GM23338 (cell line): ENCODE measurements at regions not wholly inside any gene's neighbourhood (a gene's known extent, or its start where the extent isn't known, plus 50 kb on each side); places are given as distances from the start of the nearest gene placed in this dataset.

ENCODE experiments used
- ATAC-seq: fragments of 200-7000 bp; cut with Tn5 transposase; 3 replicates; pipeline ENCODE4 v1.9.1; 2020
- DNase-seq: peaks from one replicate; pipeline ENCODE4 v3.0.0-alpha.2; 2015; ENCODE audit warnings: low spot score
- H2AFZ ChIP-seq: fragments of 200-600 bp; sonication (generic); 2 replicates; pipeline ENCODE4 v1.8.0; 2016; ENCODE audit warnings: antibody characterized with exemption, mild to moderate bottlenecking, moderate library complexity
- H3F3A ChIP-seq: fragments of 200-600 bp; sonication (generic); replicated peaks from 2 replicates; pipeline ENCODE4 v1.8.0; 2017; ENCODE audit warnings: antibody characterized with exemption, mixed run types, low read depth
- H3K27ac ChIP-seq: fragments of 200-600 bp; sonication (generic); 2 replicates; pipeline ENCODE4 v1.6.1; 2016; ENCODE audit warnings: low read depth
- H3K27me3 ChIP-seq: fragments of 200-600 bp; sonication (generic); 2 replicates; pipeline ENCODE4 v1.8.0; 2016; ENCODE audit warnings: mild to moderate bottlenecking, mixed run types, moderate library complexity; ENCODE audit not compliant: insufficient read depth
- H3K36me3 ChIP-seq: fragments of 200-600 bp; sonication (generic); 2 replicates; pipeline ENCODE4 v1.8.0; 2016; ENCODE audit warnings: mild to moderate bottlenecking; ENCODE audit not compliant: insufficient read depth
- H3K4me1 ChIP-seq: fragments of 200-600 bp; sonication (generic); 2 replicates; pipeline ENCODE4 v1.8.0; 2016; ENCODE audit warnings: mild to moderate bottlenecking, moderate library complexity; ENCODE audit not compliant: insufficient read depth
- H3K4me2 ChIP-seq: fragments of 200-600 bp; sonication (generic); 2 replicates; pipeline ENCODE4 v1.7.1; 2017; ENCODE audit warnings: mixed run types
- H3K4me3 ChIP-seq: fragments of 200-600 bp; sonication (generic); 2 replicates; pipeline ENCODE4 v1.6.1; 2016; ENCODE audit warnings: mixed run types
- H3K79me2 ChIP-seq: fragments of 200-600 bp; sonication (generic); replicated peaks from 2 replicates; pipeline ENCODE4 v1.8.0; 2017; ENCODE audit warnings: mild to moderate bottlenecking; ENCODE audit not compliant: insufficient read depth
- H3K9me2 ChIP-seq: fragments of 200-600 bp; sonication (generic); 2 replicates; pipeline ENCODE4 v1.8.0; 2017; ENCODE audit not compliant: insufficient read depth
- H4K20me1 ChIP-seq: fragments of 200-600 bp; sonication (generic); replicated peaks from 2 replicates; pipeline ENCODE4 v1.8.0; 2017; ENCODE audit warnings: mild to moderate bottlenecking; ENCODE audit not compliant: insufficient read depth
- H3K27ac Mint-ChIP-seq: 2 replicates; pipeline ENCODE4 v1.8.0; 2020; ENCODE audit warnings: inconsistent platforms, mild to moderate bottlenecking, moderate library complexity, mixed read lengths
- H3K27me3 Mint-ChIP-seq: 3 replicates; pipeline ENCODE4 v1.8.0; 2022; ENCODE audit warnings: low read depth, mild to moderate bottlenecking, moderate library complexity, mixed read lengths, inconsistent platforms; ENCODE audit not compliant: insufficient read depth, poor library complexity
- H3K36me3 Mint-ChIP-seq: 3 replicates; pipeline ENCODE4 v1.8.0; 2021; ENCODE audit warnings: low read depth, mild to moderate bottlenecking, inconsistent platforms, moderate library complexity, mixed read lengths
- H3K4me1 Mint-ChIP-seq: 3 replicates; pipeline ENCODE4 v1.8.0; 2020; ENCODE audit warnings: mild to moderate bottlenecking, inconsistent platforms, mixed read lengths
- H3K4me3 Mint-ChIP-seq: 3 replicates; pipeline ENCODE4 v1.8.0; 2021; ENCODE audit warnings: moderate library complexity, mild to moderate bottlenecking, inconsistent platforms, mixed read lengths
- H3K9me3 Mint-ChIP-seq: 3 replicates; pipeline ENCODE4 v1.8.0; 2020; ENCODE audit warnings: moderate library complexity, mild to moderate bottlenecking, inconsistent platforms, mixed read lengths
- EZH2 ChIP-seq: fragments of 200-600 bp; sonication (generic); IDR thresholded peaks from one replicate; pipeline ENCODE4 v1.8.0; 2017; ENCODE audit warnings: antibody characterized with exemption, mild to moderate bottlenecking, low read depth; ENCODE audit not compliant: unreplicated experiment
- POLR2AphosphoS5 ChIP-seq: IDR thresholded peaks from 2 replicates; pipeline ENCODE4 v1.6.1; 2016; ENCODE audit warnings: antibody characterized with exemption, low read depth
- STAT1 ChIP-seq: IDR thresholded peaks from one replicate; pipeline ENCODE4 v1.6.1; 2016; ENCODE audit warnings: antibody characterized with exemption; ENCODE audit not compliant: unreplicated experiment
- TF ChIP-seq, protein P1 (sequence below): IDR thresholded peaks from one replicate; pipeline ENCODE4 v1.6.1; 2018; ENCODE audit warnings: antibody characterized with exemption; ENCODE audit not compliant: unreplicated experiment
- TF ChIP-seq, protein P2 (sequence below): IDR thresholded peaks from 2 replicates; pipeline ENCODE4 v1.6.1; 2016; ENCODE audit warnings: antibody characterized with exemption

GRCh38 chr7:25762511-25763462 lies 389.2 kb upstream of the NFE2L3 start (continued):
- TF ChIP-seq, protein P1, sequence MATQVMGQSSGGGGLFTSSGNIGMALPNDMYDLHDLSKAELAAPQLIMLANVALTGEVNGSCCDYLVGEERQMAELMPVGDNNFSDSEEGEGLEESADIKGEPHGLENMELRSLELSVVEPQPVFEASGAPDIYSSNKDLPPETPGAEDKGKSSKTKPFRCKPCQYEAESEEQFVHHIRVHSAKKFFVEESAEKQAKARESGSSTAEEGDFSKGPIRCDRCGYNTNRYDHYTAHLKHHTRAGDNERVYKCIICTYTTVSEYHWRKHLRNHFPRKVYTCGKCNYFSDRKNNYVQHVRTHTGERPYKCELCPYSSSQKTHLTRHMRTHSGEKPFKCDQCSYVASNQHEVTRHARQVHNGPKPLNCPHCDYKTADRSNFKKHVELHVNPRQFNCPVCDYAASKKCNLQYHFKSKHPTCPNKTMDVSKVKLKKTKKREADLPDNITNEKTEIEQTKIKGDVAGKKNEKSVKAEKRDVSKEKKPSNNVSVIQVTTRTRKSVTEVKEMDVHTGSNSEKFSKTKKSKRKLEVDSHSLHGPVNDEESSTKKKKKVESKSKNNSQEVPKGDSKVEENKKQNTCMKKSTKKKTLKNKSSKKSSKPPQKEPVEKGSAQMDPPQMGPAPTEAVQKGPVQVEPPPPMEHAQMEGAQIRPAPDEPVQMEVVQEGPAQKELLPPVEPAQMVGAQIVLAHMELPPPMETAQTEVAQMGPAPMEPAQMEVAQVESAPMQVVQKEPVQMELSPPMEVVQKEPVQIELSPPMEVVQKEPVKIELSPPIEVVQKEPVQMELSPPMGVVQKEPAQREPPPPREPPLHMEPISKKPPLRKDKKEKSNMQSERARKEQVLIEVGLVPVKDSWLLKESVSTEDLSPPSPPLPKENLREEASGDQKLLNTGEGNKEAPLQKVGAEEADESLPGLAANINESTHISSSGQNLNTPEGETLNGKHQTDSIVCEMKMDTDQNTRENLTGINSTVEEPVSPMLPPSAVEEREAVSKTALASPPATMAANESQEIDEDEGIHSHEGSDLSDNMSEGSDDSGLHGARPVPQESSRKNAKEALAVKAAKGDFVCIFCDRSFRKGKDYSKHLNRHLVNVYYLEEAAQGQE = no peak
- TF ChIP-seq POLR2AphosphoS5 = no peak
- no peak for TF ChIP-seq STAT1
- TF ChIP-seq, protein P2, sequence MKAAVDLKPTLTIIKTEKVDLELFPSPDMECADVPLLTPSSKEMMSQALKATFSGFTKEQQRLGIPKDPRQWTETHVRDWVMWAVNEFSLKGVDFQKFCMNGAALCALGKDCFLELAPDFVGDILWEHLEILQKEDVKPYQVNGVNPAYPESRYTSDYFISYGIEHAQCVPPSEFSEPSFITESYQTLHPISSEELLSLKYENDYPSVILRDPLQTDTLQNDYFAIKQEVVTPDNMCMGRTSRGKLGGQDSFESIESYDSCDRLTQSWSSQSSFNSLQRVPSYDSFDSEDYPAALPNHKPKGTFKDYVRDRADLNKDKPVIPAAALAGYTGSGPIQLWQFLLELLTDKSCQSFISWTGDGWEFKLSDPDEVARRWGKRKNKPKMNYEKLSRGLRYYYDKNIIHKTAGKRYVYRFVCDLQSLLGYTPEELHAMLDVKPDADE = no peak

DNA sequence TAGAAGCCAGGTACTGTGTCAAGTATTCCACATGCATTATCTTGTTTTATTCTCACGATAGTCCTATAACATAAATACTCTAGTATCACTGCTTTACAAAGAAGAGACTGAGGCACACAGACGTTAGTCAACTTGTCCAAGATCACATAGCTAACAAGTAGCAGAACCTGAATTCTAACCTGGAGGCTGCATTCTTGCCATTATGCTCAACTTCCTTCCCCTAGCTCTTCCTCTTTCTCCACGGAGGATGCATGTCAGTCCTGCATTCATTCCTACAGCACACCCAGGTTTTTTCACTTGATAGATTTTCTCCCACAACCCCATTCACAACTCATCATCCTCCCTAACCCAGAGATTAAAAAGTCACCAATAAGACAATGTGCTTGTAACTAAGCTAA lies 388.5 kb upstream of the NFE2L3 start:
- Histone ChIP-seq H3K4me3 (no peak overlapping the region), H3K4me2 (no peak overlapping the region), H3K36me3 (no peaks in the 10 kb centered on the region), H2AFZ (no peak overlapping the region), H3K4me1 (peaks cover 21% of the 10 kb centered on the region), H3F3A (no peaks in the 10 kb centered on the region), H3K9me2 (peaks cover 5% of the 10 kb centered on the region; the same call in 1 of the 2 replicates), H4K20me1 (no peaks in the 10 kb centered on the region), H3K27me3 (no peaks in the 10 kb centered on the region), H3K27ac (no peak overlapping the region), H3K79me2 (no peaks in the 10 kb centered on the region)
- 0 out of 3 replicates have a peak, but pooled peaks cover 2% of the 10 kb centered on the region for H3K36me3 Mint-ChIP-seq
- H3K27me3 Mint-ChIP-seq = no peaks in the 10 kb centered on the region
- DNase-seq (no peak), ATAC-seq (no peak)
- no peak overlapping the region for H3K27ac Mint-ChIP-seq
- H3K4me3 Mint-ChIP-seq = no peak overlapping the region
- H3K9me3 Mint-ChIP-seq = no peaks in the 10 kb centered on the region; the same call in 2 of the 3 replicates
- peaks cover 20% of the 10 kb centered on the region for H3K4me1 Mint-ChIP-seq
- no peak for TF ChIP-seq STAT1
- no peak for TF ChIP-seq EZH2
- TF ChIP-seq POLR2AphosphoS5 = no peak
- TF ChIP-seq, protein P1 = no peak
